ENCODE measurements at regions not wholly inside any gene's neighbourhood (a gene's known extent, or its start where the extent isn't known, plus 50 kb on each side); places are given as distances from the start of the nearest gene placed in this dataset.

DNA sequence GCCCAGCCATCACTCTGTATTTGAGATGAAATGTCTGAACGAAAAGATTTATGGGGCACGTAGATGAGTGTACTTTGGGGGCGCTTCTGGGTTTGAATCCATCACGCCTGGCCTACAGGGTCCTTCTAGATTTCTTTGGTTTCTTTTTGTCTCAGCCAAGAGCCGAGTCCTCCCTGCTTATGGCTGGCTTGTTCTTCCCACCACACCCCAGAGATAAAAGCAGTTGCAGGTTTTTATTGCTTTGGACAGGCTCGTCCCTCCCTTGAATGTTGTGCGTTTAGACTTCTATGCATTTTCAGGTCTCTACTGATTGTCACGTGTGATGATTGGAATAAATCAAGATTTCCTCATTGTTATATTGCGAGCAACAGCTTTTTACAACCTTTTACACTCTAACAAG is 104.8 kb upstream of the CHRNA7 start:
- no peak for FAIRE-seq

DNA sequence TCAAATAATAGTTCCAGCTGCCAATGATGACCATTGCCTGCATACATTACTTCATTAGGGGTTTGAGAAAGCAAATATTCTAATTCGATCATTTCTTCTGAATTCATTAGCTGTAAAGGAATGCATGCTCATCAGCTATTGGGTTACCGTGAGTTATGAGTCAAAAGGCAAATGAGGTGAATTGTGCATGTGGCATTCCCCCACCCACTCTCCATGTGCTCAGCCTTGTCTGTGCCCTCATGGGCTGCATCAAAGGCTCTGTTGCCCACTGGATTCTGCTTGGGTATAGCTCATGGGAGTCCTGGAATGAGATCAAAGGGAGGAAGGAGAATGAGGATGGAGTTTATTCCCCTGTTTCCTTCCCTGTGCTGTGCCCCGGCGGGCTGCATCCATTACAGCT is 99.3 kb upstream of the CHRNA7 start:
- FAIRE-seq = no peak

DNA sequence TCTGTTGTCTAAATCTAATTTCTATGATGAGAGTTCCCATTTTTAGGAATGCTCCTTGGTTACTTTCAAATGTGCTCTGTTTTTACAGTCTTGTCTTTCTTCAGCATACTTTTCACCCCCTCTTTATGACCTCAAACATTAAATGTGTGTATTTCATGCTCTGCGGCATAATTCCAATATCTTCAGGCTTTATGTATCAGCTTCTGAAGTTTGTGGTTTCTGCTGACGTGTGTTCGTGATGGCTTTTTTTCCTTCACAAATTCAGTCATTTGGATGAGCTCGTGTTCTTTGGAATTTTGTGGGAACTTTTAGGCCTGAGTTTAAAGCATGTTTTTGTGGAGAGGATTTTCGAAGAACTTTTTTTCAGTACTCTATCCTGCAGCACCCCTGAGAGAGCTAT is 97.7 kb upstream of the CHRNA7 start:
- FAIRE-seq = no peak

DNA sequence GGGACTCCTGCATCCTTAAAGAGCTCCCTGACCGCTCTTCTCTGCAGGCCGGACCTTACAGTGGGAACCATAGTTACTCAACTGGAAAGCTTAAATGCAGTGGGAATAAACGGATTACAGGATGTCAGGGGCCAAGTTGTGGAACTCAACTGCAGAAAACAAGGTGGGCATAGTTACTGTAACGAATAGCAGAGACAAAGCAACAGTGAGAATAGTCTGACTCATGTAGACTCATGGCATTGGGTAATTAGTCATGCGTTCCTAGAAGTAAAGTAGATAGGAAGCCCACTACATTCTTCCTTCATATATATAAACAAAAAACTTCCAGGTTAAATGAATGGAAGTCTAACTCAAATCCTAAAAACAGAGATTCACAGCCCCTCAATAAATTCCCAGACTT is 95.5 kb upstream of the CHRNA7 start:
- no peak for FAIRE-seq

DNA sequence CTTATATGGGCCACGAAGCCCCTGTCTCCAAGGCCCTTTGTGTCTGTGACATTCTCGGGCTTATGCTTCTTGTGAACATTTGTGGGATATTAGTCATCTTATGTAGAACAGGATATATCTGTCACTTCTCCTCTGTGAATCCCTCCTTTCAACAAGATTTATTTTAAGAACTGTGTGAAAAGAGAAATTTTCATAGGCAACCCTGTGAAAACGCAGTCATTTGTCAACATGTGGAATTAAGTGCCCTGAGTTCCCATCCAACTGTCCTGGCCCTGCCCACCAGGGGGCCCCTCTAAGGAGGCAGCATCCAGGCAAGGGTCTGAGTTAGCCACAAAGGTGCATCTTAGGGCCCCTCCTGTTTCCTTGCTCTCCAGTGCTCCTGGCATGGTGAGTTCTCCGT is 76.8 kb upstream of the CHRNA7 start:
- no peak for FAIRE-seq

DNA sequence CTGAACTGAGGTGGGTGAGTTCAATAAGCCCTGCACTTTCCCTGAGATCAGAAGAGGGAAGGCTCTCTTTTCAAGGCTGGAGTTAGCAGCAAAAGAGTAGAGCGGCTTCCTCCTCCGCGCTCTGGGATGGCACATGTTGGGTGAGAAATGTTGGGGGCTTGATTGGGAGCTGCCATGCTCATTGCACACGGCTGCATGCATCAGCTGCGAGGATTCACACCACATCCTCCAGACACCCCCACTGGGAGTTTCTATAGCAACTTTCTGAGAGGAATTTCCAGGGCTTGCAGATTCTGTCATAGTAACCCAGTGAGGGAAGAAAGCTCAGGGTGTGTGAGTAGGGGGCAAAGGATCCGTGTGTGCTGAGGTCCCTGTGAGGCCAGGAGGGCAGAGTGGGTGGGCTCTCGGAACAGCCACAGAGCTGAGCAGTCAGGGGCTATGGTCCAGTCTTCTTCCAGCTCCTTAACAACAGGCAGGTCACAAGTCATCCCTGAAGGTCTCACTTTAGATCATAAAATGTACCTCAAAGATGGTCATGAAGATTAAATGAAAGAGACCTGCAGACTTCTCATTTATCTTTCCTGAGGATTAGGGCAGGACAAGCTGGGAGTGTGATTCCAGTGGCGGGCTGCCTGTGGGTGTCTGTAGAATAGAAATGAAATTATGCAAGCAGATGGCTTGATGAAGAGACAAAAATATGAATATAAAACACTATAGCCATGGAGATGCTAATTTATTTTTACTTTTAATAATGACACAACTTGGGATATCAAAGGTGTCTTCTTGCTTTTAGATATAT is 75.7 kb upstream of the CHRNA7 start:
- no peak for FAIRE-seq

DNA sequence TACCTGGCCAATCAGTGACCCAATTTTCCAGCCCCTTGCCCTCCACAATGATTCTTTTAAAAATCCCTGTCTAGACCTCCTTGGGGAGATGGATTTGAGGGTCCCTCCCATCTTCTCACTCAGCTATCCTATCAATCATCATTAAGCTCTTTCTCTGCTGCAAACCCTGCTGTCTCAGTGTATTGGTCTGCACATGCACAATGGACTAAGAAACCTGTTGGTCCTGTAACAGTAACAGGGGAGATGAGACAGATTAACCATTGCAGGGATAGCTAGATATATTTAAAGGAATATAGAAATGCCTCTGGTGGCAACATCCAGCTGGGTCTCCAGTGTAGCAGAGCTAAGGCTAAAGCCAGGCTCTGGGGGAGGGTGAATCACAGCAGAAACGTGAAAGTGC is 74.6 kb upstream of the CHRNA7 start:
- FAIRE-seq = no peak

DNA sequence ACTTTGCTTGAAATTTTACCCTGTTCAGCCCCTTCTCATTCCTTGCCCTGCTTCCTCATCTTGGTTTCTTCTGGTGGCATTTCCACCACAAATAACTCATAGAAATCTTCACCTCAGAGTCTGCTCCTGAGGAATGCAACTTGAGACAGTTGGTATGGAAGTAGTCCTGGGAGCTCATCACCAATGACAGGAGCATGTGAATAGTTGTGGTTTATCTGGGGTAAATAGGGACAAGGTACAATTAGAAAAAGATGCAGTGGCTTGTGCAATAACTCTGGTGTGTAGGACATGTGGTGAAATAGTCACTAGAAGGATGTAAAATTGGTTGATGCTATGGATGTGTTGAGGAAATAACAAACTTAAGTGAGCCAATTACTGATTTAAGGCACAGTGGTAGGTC is 72.7 kb upstream of the CHRNA7 start:
- FAIRE-seq = no peak

DNA sequence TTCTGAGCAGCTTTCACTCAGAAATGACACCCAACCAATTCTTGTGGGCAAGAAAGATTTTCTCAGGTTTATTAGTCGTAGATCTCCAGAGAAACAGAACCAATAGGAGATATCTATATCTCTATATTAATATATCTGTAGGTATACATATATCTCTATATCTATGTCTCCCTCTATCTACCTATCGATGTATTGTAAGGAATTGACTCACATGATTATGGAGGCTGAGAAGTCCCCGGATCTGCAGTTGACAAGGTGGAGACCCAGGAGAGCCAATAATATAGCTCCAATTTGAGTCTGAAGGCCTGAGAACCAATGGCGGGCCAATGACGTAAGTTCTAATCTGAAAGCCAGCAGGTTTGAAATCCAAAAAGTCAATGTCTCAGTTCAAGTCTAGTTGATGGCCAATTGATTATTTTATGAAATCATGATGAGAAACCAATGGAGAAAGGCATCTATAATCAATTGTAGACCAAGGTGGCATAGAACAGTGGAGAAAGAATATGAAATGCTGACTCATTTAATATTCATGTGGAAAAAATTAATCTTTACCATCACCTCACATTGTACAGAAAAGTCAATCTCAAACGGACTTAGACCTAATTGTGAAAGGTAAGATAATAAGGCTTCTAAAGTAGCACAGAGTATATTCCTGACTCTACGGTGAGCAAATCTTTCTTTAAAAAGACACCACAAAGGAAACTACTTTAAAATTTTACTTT is 65.6 kb upstream of the CHRNA7 start:
- FAIRE-seq = no peak

DNA sequence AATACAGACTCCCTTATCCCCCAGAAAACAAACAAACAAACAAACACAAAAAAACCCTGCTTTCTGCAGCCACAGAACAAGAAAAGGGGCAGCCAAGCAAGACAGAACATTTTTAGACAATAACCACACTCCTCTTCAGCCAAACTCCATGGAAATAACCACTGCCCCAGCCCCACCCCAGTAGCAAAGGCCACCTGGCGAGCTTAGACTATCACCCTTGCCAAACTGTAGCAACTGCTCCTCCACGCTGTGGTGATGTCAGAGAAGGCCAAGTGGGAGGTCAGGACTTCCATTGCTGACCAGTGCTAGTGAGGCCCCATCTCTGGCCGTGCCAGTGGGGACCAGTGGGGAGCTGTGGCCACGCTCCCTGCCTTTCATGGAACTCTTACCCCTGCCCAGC is 60.3 kb upstream of the CHRNA7 start:
- FAIRE-seq = no peak

DNA sequence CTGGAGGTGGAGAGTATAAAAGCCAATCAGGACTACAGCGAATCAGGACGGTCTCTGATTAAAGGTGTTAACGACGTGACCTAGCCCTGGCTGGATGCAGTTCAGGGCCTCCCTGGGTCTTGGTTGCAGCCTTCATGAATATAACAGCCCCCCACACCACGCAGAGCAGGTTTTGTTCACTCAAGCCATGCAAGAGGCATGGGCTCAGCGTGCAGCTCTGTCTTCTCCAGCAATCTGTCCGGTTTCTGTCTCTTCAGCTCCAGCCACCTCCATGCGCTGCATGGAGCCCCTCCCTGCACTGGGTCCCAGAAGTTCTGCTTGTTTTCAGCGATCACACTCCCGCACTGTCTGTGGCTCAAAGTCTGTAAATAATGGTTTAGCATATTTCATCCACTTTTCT is 57.1 kb upstream of the CHRNA7 start:
- FAIRE-seq = no peak

DNA sequence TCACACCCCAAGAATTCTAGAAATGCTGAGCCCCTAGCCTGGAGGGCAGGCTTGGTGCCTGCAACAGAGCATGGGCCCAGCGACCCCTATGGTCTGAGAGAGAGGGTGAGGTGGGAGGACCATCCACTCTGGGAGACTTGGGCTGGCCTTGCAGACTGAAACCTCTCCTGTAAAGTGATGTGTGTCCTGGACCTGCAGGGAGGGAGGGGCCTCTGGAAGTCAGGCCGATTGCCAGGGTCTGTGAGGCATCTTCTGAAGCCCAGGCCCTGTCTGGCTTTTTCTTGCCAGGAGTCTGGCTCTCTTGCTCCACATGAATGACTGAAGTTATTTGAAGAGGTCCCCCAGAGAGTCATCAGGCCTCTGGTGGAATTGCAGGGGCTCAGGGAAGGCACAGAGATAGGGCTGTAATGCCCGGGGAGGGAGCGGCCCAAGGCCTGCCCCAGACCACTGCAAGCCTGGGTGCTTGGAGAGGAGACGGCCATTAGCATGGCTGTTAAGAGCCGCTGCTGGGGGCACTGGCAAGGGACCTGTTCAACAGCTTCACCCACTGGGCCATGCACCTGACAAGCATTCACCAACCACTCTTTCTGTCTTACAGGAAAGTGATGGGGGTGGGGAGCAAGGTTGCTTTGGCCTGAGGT is 56.0 kb upstream of the CHRNA7 start:
- FAIRE-seq = no peak

DNA sequence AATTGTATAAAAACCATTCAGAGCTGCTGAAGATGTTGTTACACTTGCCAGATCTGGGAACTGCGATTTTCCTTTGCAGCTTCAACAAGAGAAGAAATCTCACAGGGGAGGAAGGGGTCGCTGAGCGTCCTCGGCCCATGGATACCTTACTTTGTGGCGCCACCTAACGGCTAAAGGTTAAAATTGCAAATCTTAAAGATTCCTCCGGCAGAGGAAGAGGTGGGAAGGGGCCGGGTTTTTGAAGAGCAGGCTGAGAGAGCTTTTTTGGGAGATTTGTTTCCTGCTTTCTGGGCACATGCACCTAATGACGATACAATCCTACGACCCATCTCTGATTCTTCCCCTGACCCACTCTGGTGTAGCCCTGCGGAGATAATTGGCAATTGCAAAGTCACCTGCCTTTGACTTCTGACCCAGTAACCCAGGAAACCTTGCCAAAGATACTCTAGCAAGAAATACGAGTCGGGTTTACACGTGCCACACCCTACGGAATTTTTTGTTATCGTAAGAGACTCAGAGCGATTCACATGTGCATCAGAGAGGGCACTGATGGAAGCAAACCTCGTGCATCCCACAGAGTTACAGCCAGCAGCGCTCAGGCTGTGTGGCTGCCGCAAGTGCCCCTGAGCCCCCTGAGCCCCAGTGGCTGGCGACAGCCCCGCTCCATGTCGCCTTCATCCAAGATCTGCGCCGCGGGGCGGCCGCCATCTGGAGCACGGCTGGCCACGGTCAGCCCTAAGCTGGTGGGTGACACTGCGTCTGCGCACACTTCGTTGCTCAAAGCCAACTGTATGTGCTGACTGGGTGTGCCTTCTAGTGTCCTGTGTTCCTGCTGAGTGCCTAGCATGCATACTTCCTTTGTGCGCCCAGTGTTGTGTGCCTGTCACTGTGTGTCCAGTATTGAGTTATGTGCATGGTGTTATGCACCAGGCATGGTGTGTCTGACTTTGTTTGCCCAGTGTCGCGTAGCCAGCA is 55.2 kb upstream of the CHRNA7 start:
- no peak for FAIRE-seq

DNA sequence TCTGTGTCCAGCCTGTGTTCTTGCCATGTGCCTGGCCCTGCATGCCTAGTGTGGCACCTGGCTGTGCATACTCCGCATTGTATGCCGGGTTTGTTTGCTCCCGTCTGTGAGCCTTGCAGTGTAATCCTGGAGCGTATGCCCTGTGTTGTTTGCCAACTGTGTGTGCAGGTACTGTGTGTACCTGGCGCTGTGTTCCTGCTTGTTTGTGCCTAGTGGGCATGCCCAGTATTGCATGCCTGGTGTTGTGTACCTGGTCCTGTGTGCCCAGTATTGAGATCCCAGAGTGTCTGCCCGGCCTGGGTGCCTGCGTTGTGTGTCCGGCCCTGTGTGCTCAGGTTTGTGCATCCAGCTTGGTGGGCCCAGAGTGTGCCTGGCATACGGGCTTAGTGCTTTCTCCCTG is 54.5 kb upstream of the CHRNA7 start:
- no peak for FAIRE-seq

DNA sequence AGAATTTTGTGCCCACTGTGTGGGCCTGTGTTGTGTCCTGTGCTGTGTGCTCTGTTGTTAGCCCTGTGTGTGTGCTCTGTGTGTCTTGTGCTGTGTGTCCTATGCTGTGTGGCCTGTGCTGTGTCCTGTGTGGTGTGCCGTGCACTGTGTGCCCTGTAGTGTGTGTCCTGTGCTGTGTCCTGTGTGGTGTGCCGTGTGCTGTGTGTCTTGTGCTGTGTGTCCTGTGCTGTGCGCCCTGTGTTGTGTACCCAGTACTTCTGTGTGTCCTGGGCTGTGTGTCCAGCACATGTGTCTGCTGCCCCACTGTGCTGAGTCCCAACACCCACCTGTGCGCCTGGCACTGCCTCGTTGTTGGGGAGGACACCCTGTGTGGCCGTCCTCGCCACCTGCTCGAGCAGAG is 53.2 kb upstream of the CHRNA7 start:
- no peak for FAIRE-seq

DNA sequence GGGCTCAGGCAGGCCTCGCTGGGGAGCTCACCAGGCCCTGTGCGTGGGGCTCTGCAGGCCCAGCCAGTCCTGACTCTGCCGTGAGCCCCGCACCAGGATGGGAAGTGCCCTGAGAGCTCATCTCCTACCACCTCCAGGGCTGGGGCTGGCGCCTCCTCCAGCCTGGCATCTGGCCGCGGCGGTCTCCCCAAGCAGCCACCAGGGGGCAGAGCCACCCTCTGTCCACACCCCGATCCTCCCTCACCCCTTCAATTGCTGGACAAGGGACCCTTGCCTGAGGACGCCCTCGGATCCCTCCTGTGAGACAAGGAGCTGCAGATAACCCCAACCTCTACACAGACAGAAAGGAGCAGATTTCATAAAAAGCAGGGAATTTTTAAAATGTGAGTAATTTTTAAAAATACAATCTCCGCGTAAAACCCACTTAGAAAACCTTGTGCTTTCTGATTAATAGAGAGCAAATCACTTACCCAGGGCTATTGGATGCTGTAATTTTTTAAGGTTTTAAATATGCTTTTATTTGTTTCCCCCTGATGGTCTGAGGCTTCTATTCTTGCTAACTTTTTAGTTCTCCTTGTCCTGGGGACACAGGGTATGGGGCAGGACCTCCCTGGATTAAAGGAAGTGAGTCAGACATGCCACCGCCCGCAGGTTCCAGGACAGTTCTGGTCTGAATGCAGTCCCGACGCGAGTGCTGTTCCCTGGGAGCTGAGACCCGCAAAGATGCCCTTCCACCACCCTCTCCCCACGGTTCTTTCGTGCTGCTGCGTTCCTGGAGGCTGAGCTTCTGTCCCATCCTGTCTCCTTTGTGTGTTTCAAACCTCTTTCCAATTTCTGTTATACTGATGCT is 52.3 kb upstream of the CHRNA7 start:
- FAIRE-seq = no peak
